ENCODE measurements at regions not wholly inside any gene's neighbourhood (a gene's known extent, or its start where the extent isn't known, plus 50 kb on each side); places are given as distances from the start of the nearest gene placed in this dataset.

GRCh38 chr2:226172309-226172708, 627.3 kb downstream of the IRS1 start:
- Histone ChIP-seq H3K36me3 (ENCODE audit: low read length) (no peaks in the 10 kb centered on the region), H2AFZ (ENCODE audit: low read depth, low read length, severe bottlenecking) (no peak overlapping the region), H4K20me1 (ENCODE audit: low read depth, low read length) (no peaks in the 10 kb centered on the region), H3K27me3 (ENCODE audit: low read length) (no peaks in the 10 kb centered on the region), H3K9me2 (replicated peaks; ENCODE audit: insufficient read depth, low read length) (no peaks in the 10 kb centered on the region), H3K79me2 (ENCODE audit: insufficient read depth, low read length) (no peaks in the 10 kb centered on the region), H3K9ac (ENCODE audit: low read length) (no peak overlapping the region), H3K27ac (ENCODE audit: low read depth, low read length) (no peak overlapping the region), H3K4me2 (ENCODE audit: low read depth, low read length, poor library complexity, severe bottlenecking) (no peak overlapping the region), H3F3A (ENCODE audit: insufficient read depth) (no peaks in the 10 kb centered on the region), H3K9me3 (ENCODE audit: insufficient read depth, low read length) (no peaks in the 10 kb centered on the region), H3K4me3 (ENCODE audit: insufficient read depth, low read length, poor library complexity, severe bottlenecking) (no peak overlapping the region)
- TF ChIP-seq EZH2phosphoT487 (conservative IDR thresholded peaks at IDR 0.05; ENCODE audit: low read length) (no peak), CTCF (IDR thresholded peaks at IDR 0.05; ENCODE audit: insufficient read depth, low read length, poor library complexity, severe bottlenecking) (no peak)

- Histone ChIP-seq H3K36me3 (ENCODE audit: low read length) (no peaks in the 10 kb centered on the region), H3K9me3 (ENCODE audit: insufficient read depth, low read length) (no peaks in the 10 kb centered on the region), H4K20me1 (ENCODE audit: low read depth, low read length) (no peaks in the 10 kb centered on the region), H3K9ac (ENCODE audit: low read length) (no peak overlapping the region), H3K27me3 (ENCODE audit: low read length) (no peaks in the 10 kb centered on the region), H3K9me2 (replicated peaks; ENCODE audit: insufficient read depth, low read length) (no peaks in the 10 kb centered on the region), H3K27ac (ENCODE audit: low read depth, low read length) (no peak overlapping the region), H3K79me2 (ENCODE audit: insufficient read depth, low read length) (no peaks in the 10 kb centered on the region), H2AFZ (ENCODE audit: low read depth, low read length, severe bottlenecking) (no peak overlapping the region), H3K4me2 (ENCODE audit: low read depth, low read length, poor library complexity, severe bottlenecking) (no peak overlapping the region), H3F3A (ENCODE audit: insufficient read depth) (no peaks in the 10 kb centered on the region), H3K4me3 (ENCODE audit: insufficient read depth, low read length, poor library complexity, severe bottlenecking) (no peak overlapping the region)
- TF ChIP-seq CTCF (IDR thresholded peaks at IDR 0.05; ENCODE audit: insufficient read depth, low read length, poor library complexity, severe bottlenecking) = no peak
- no peak for TF ChIP-seq EZH2phosphoT487 (conservative IDR thresholded peaks at IDR 0.05; ENCODE audit: low read length)
Observed at GRCh38 chr2:226169751-226170581, 629.7 kb downstream of the IRS1 start.

- Histone ChIP-seq H3K27me3 (ENCODE audit: low read length) (no peaks in the 10 kb centered on the region), H3K9me2 (replicated peaks; ENCODE audit: insufficient read depth, low read length) (no peaks in the 10 kb centered on the region)
- TF ChIP-seq CTCF (IDR thresholded peaks at IDR 0.05; ENCODE audit: insufficient read depth, low read length, poor library complexity, severe bottlenecking) (no peak), EZH2phosphoT487 (conservative IDR thresholded peaks at IDR 0.05; ENCODE audit: low read length) (no peak)
Observed at GRCh38 chr2:226168496-226169160, 631.0 kb downstream of the IRS1 start.

More at GRCh38 chr2:226168496-226169160, 631.0 kb downstream of the IRS1 start:
- Histone ChIP-seq H3K27ac (ENCODE audit: low read depth, low read length) (no peak overlapping the region), H2AFZ (ENCODE audit: low read depth, low read length, severe bottlenecking) (no peak overlapping the region), H3K9ac (ENCODE audit: low read length) (no peak overlapping the region), H3F3A (ENCODE audit: insufficient read depth) (no peaks in the 10 kb centered on the region), H3K79me2 (ENCODE audit: insufficient read depth, low read length) (no peaks in the 10 kb centered on the region), H3K4me3 (ENCODE audit: insufficient read depth, low read length, poor library complexity, severe bottlenecking) (no peak overlapping the region), H3K9me3 (ENCODE audit: insufficient read depth, low read length) (no peaks in the 10 kb centered on the region), H3K36me3 (ENCODE audit: low read length) (no peaks in the 10 kb centered on the region), H4K20me1 (ENCODE audit: low read depth, low read length) (no peaks in the 10 kb centered on the region), H3K4me2 (ENCODE audit: low read depth, low read length, poor library complexity, severe bottlenecking) (no peak overlapping the region)
